SK-N-SH (cell line): ENCODE measurements at regions not wholly inside any gene's neighbourhood (a gene's known extent, or its start where the extent isn't known, plus 50 kb on each side); places are given as distances from the start of the nearest gene placed in this dataset.

Experiments
- CTCF ChIA-PET: fragments of 300-600, 350-600 bp; formaldehyde crosslinking; extraction: SDS; loops from one replicate; lab custom pipeline; 2021; lab: Yijun Ruan, JAX
- POLR2A ChIA-PET: fragments of 350-600 bp; sonication (Branson Sonifier 250); formaldehyde crosslinking; extraction: SDS; loops from one replicate; lab custom pipeline; 2020; ENCODE audit warnings: antibody characterized with exemption, inconsistent platforms; lab: Yijun Ruan, JAX
- DNase-seq: peaks from one replicate; pipeline ENCODE4 v3.0.0; 2012
- H2AFZ ChIP-seq: fragments of 200-600 bp; sonication (generic); 2 replicates; pipeline ENCODE4 v1.8.1; 2016; ENCODE audit warnings: antibody characterized with exemption, mild to moderate bottlenecking, low read depth
- H3F3A ChIP-seq: fragments of 200-600 bp; sonication (generic); replicated peaks from 2 replicates; pipeline ENCODE3; 2016; ENCODE audit warnings: antibody characterized with exemption, mild to moderate bottlenecking; ENCODE audit not compliant: insufficient read depth
- H3K27ac ChIP-seq, 2 experiments: fragments of 200-500 bp in 1 of 2; fragments of 200-600 bp in 1 of 2; sonication (Bioruptor generic) in 1 of 2; sonication (generic), shearing (Covaris generic) in 1 of 2; 2 replicates each; pipeline versions ENCODE4 v1.5.1 to v1.6.1; 2014 to 2016; ENCODE audit warnings: low read depth in 2 of 2, inconsistent platforms in 1 of 2, low read length in 1 of 2, mild to moderate bottlenecking in 1 of 2, mixed read lengths in 1 of 2
- H3K27me3 ChIP-seq: fragments of 200-600 bp; sonication (generic), shearing (Covaris generic); 2 replicates; pipeline ENCODE4 v1.6.1; 2016; ENCODE audit warnings: mixed run types; ENCODE audit not compliant: insufficient read depth
- H3K36me3 ChIP-seq, 2 experiments: fragments of 200-500 bp in 1 of 2; fragments of 200-600 bp in 1 of 2; sonication (Bioruptor generic) in 1 of 2; sonication (generic) in 1 of 2; replicated peaks in 1 of 2; 2 replicates each; pipeline versions ENCODE3 to v1.5.1; 2014 to 2016; ENCODE audit warnings: low read length in 1 of 2, mild to moderate bottlenecking in 1 of 2; ENCODE audit not compliant: insufficient read depth in 2 of 2, control insufficient read depth in 1 of 2
- H3K4me1 ChIP-seq, 2 experiments: fragments of 200-500 bp in 1 of 2; fragments of 200-600 bp in 1 of 2; sonication (Bioruptor generic) in 1 of 2; sonication (generic), shearing (Covaris generic) in 1 of 2; 2 replicates each; pipeline versions ENCODE4 v1.5.1 to v1.6.1; 2014 to 2016; ENCODE audit warnings: low read depth in 1 of 2, low read length in 1 of 2, mixed run types in 1 of 2; ENCODE audit not compliant: insufficient read depth in 2 of 2, control insufficient read depth in 1 of 2
- H3K4me2 ChIP-seq: fragments of 200-600 bp; sonication (generic), shearing (Covaris generic); 2 replicates; pipeline ENCODE4 v1.6.1; 2017; ENCODE audit warnings: mixed run types
- H3K4me3 ChIP-seq, 2 experiments: fragments of 200-500 bp in 1 of 2; fragments of 200-600 bp in 1 of 2; sonication (Bioruptor generic) in 1 of 2; sonication (generic), shearing (Covaris generic) in 1 of 2; 2 replicates each; pipeline versions ENCODE4 v1.5.1 to v1.8.1; 2014 to 2016; ENCODE audit warnings: low read depth in 2 of 2, inconsistent platforms in 1 of 2, low read length in 1 of 2, mild to moderate bottlenecking in 1 of 2, mixed read lengths in 1 of 2, moderate library complexity in 1 of 2
- H3K79me2 ChIP-seq: fragments of 200-600 bp; sonication (generic); 2 replicates; pipeline ENCODE4 v1.8.1; 2017; ENCODE audit warnings: mild to moderate bottlenecking; ENCODE audit not compliant: insufficient read depth
- H3K9ac ChIP-seq: fragments of 200-600 bp; sonication (generic); 2 replicates; pipeline ENCODE4 v1.6.1; 2017; ENCODE audit warnings: mixed run types
- H3K9me2 ChIP-seq: fragments of 200-600 bp; sonication (generic); 2 replicates; pipeline ENCODE4 v1.6.1; 2017; ENCODE audit warnings: mixed run types
- H3K9me3 ChIP-seq: fragments of 200-600 bp; sonication (generic); 2 replicates; pipeline ENCODE4 v1.6.1; 2017; ENCODE audit warnings: mixed run types, mild to moderate bottlenecking, moderate library complexity
- H4K20me1 ChIP-seq: fragments of 200-600 bp; sonication (generic); 2 replicates; pipeline ENCODE4 v1.6.1; 2017; ENCODE audit warnings: mild to moderate bottlenecking, mixed run types; ENCODE audit not compliant: insufficient read depth
- GABPA ChIP-seq: IDR thresholded peaks from 2 replicates; pipeline ENCODE4 v1.4.0; 2012; ENCODE audit warnings: low read depth, mild to moderate bottlenecking
- JUND ChIP-seq: IDR thresholded peaks from 2 replicates; pipeline ENCODE4 v1.4.0; 2012
- MEF2A ChIP-seq: IDR thresholded peaks from 2 replicates; pipeline ENCODE4 v1.4.0; 2012; ENCODE audit warnings: low read depth, borderline replicate concordance
- NRF1 ChIP-seq: IDR thresholded peaks from 2 replicates; pipeline ENCODE4 v1.6.1; 2012; ENCODE audit warnings: low read depth, mild to moderate bottlenecking, low read length
- RCOR1 ChIP-seq: fragments of 150-350 bp; IDR thresholded peaks from 2 replicates; pipeline ENCODE4 v1.6.1; 2017; ENCODE audit warnings: antibody characterized with exemption, low read length
- RFX5 ChIP-seq: IDR thresholded peaks from 2 replicates; pipeline ENCODE4 v1.6.1; 2012; ENCODE audit warnings: mild to moderate bottlenecking, improper control_type of control experiment, low read length
- SIN3A ChIP-seq: IDR thresholded peaks from 2 replicates; pipeline ENCODE4 v1.6.1; 2012; ENCODE audit warnings: low read depth, mild to moderate bottlenecking, low read length, moderate library complexity, borderline replicate concordance
- TAF1 ChIP-seq: IDR thresholded peaks from 2 replicates; pipeline ENCODE4 v1.6.1; 2012; ENCODE audit warnings: low read depth, mild to moderate bottlenecking, low read length, moderate library complexity, borderline replicate concordance
- TCF12 ChIP-seq: IDR thresholded peaks from 2 replicates; pipeline ENCODE4 v1.4.0; 2012
- YY1 ChIP-seq: IDR thresholded peaks from 2 replicates; pipeline ENCODE4 v1.4.0; 2012; ENCODE audit warnings: low read depth, mild to moderate bottlenecking
- TF ChIP-seq, protein P1 (sequence below): IDR thresholded peaks from 2 replicates; pipeline ENCODE4 v1.4.0; 2012; ENCODE audit warnings: low read depth, borderline replicate concordance
- TF ChIP-seq, protein P2 (sequence below): IDR thresholded peaks from 2 replicates; pipeline ENCODE4 v1.6.1; 2012; ENCODE audit warnings: mild to moderate bottlenecking, low read depth, low read length, moderate library complexity
- TF ChIP-seq, protein P3 (sequence below): fragments of 200-600 bp; sonication (generic); IDR thresholded peaks from 2 replicates; pipeline ENCODE4 v1.6.1; 2017; ENCODE audit warnings: antibody characterized with exemption, mild to moderate bottlenecking, moderate library complexity
- TF ChIP-seq, protein P4 (sequence below): IDR thresholded peaks from 2 replicates; pipeline ENCODE4; 2012
- TF ChIP-seq, protein P5 (sequence below): IDR thresholded peaks from 2 replicates; pipeline ENCODE4 v1.4.0; 2012; ENCODE audit warnings: low read depth

DNA sequence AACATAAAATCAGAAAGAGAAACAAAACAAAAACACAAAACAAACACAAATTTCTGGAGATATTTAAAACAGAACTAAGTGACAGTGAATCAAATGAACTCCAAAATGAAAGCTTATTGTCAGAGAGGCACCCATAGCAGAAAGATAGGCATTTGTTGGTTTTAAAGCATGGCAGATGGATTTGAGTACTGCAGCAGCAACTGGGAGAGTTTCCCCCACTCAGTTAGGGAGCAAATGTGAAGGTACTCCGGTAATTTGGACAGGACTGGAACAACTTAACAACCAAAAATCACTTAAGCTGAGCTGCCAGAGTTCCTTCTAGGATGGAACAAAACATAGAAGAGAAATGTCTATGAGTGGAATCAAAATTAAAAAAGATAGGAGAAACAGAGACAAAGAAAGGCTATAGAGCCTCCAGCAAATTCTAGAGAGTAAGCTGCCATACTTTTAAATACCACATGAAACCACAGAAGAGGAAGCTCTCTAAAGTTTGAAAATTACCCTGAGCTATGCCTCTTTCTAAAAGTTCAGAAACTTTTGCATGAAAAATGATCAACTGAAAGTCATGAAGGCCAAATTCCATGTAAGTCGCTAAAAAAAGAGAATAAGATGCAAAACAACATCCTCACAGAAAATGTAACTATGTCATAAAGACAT is 1248.3 kb upstream of the USP15 start (continued):
- no peak for TF ChIP-seq NRF1
- TF ChIP-seq, protein P1, sequence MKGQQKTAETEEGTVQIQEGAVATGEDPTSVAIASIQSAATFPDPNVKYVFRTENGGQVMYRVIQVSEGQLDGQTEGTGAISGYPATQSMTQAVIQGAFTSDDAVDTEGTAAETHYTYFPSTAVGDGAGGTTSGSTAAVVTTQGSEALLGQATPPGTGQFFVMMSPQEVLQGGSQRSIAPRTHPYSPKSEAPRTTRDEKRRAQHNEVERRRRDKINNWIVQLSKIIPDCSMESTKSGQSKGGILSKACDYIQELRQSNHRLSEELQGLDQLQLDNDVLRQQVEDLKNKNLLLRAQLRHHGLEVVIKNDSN, result no peak
- no peak for TF ChIP-seq TCF12
- TF ChIP-seq MEF2A, result no peak
- TF ChIP-seq, protein P2, sequence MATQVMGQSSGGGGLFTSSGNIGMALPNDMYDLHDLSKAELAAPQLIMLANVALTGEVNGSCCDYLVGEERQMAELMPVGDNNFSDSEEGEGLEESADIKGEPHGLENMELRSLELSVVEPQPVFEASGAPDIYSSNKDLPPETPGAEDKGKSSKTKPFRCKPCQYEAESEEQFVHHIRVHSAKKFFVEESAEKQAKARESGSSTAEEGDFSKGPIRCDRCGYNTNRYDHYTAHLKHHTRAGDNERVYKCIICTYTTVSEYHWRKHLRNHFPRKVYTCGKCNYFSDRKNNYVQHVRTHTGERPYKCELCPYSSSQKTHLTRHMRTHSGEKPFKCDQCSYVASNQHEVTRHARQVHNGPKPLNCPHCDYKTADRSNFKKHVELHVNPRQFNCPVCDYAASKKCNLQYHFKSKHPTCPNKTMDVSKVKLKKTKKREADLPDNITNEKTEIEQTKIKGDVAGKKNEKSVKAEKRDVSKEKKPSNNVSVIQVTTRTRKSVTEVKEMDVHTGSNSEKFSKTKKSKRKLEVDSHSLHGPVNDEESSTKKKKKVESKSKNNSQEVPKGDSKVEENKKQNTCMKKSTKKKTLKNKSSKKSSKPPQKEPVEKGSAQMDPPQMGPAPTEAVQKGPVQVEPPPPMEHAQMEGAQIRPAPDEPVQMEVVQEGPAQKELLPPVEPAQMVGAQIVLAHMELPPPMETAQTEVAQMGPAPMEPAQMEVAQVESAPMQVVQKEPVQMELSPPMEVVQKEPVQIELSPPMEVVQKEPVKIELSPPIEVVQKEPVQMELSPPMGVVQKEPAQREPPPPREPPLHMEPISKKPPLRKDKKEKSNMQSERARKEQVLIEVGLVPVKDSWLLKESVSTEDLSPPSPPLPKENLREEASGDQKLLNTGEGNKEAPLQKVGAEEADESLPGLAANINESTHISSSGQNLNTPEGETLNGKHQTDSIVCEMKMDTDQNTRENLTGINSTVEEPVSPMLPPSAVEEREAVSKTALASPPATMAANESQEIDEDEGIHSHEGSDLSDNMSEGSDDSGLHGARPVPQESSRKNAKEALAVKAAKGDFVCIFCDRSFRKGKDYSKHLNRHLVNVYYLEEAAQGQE, result no peak
- no peak for TF ChIP-seq TAF1
- TF ChIP-seq, protein P3, sequence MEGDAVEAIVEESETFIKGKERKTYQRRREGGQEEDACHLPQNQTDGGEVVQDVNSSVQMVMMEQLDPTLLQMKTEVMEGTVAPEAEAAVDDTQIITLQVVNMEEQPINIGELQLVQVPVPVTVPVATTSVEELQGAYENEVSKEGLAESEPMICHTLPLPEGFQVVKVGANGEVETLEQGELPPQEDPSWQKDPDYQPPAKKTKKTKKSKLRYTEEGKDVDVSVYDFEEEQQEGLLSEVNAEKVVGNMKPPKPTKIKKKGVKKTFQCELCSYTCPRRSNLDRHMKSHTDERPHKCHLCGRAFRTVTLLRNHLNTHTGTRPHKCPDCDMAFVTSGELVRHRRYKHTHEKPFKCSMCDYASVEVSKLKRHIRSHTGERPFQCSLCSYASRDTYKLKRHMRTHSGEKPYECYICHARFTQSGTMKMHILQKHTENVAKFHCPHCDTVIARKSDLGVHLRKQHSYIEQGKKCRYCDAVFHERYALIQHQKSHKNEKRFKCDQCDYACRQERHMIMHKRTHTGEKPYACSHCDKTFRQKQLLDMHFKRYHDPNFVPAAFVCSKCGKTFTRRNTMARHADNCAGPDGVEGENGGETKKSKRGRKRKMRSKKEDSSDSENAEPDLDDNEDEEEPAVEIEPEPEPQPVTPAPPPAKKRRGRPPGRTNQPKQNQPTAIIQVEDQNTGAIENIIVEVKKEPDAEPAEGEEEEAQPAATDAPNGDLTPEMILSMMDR, result no peak

DNA sequence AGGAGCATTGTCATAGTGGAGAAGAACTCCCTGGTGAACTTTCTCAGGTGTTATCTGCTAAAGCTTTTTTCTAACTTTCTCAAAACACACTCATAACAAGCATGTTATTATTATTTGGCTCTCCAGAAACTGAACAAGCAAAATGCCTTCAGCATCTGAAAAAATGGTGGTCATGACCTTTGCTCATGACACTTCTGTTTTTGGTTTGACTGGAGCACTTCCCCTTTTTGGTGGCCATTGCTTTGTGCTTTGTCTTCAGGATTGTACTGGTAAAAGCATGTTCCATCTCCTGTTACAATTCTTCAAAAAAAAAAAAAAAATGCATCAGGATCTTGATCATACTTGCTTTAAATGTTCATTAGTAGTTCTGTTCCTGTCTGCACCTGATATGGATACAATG is 1241.6 kb upstream of the USP15 start:
- Histone ChIP-seq H3K4me2 (no peak overlapping the region), H3K4me1 (no peaks in the 10 kb centered on the region), H3K9me2 (no peaks in the 10 kb centered on the region), H3F3A (no peaks in the 10 kb centered on the region), H4K20me1 (no peaks in the 10 kb centered on the region), H3K4me3 (no peak overlapping the region), H3K9ac (no peak overlapping the region), H3K79me2 (no peaks in the 10 kb centered on the region), H3K9me3 (no peaks in the 10 kb centered on the region), H3K27ac (no peak overlapping the region), H3K36me3 (no peaks in the 10 kb centered on the region), H3K27me3 (no peaks in the 10 kb centered on the region), H2AFZ (no peak overlapping the region)
- ChIA-PET POLR2A (no interaction called here), CTCF (no interaction called here)
- no peak for DNase-seq
- TF ChIP-seq, protein P4, sequence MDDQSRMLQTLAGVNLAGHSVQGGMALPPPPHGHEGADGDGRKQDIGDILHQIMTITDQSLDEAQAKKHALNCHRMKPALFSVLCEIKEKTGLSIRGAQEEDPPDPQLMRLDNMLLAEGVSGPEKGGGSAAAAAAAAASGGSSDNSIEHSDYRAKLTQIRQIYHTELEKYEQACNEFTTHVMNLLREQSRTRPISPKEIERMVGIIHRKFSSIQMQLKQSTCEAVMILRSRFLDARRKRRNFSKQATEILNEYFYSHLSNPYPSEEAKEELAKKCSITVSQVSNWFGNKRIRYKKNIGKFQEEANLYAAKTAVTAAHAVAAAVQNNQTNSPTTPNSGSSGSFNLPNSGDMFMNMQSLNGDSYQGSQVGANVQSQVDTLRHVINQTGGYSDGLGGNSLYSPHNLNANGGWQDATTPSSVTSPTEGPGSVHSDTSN, result no peak
- TF ChIP-seq, protein P2, result no peak
- TF ChIP-seq, protein P3, result no peak
- TF ChIP-seq, protein P5, sequence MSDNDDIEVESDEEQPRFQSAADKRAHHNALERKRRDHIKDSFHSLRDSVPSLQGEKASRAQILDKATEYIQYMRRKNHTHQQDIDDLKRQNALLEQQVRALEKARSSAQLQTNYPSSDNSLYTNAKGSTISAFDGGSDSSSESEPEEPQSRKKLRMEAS, result no peak
- TF ChIP-seq SIN3A, result no peak
- TF ChIP-seq RCOR1, result no peak
- no peak for TF ChIP-seq GABPA
- TF ChIP-seq YY1, result no peak
- TF ChIP-seq RFX5, result no peak
- no peak for TF ChIP-seq JUND
